ENCODE measurements at regions not wholly inside any gene's neighbourhood (a gene's known extent, or its start where the extent isn't known, plus 50 kb on each side); places are given as distances from the start of the nearest gene placed in this dataset.
"Not testable (repeated sequence)": the region's sequence is repeated elsewhere in the genome, so short reads cannot be mapped to it uniquely, and the experiment has no call there.

DNA sequence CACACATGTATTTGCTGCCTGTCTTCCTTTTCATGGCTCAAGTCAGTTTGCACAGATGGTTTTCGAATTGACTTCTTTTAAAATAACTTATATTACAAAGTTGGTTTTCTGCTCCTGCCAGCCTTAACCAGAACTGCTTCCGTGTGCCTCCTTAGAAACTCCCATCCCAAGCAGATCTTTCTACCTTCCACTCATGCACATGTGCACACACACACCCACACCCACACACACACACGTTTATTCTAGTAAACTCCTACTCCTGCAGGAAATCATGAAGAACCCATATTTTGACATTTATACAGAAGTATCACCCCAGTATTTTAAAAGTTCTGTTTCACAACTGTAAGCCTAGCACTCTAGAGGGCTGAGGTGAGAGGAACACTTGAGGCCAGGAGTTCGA, 329.5 kb upstream of the SOX9 start:
- DNase-seq (ENCODE audit: insufficient read length) (no peak), FAIRE-seq (no peak)
- TF ChIP-seq TAF1 (IDR thresholded peaks at IDR 0.05; ENCODE audit: borderline replicate concordance, low read depth, low read length) (no peak), POLR2AphosphoS5 (IDR thresholded peaks at IDR 0.05; ENCODE audit: low read depth, low read length) (no peak), POLR2A (IDR thresholded peaks at IDR 0.05; ENCODE audit: low read depth, low read length) (no peak)

DNA sequence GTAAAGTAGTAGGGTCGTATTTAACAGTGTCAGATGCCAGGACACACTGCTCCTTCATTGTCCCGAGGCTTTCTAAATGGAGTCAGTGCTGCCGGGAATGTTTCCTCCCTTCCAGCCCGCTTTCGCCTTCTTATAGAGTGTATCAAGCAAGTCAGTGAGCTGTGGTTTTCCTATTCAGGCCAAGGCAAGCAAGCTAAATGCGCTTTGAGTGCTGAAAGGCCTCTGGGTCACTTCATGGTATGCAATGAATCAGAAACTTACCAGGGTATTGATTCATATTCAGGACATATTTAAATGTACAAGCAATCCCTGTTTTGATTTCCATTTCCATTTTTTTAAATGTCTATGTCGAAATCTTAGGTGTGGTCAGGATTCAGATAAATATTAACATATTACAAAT, 327.9 kb upstream of the SOX9 start:
- DNase-seq (ENCODE audit: insufficient read length): no peak
- no peak for FAIRE-seq
- no peak for TF ChIP-seq TAF1 (IDR thresholded peaks at IDR 0.05; ENCODE audit: borderline replicate concordance, low read depth, low read length)
- TF ChIP-seq POLR2AphosphoS5 (IDR thresholded peaks at IDR 0.05; ENCODE audit: low read depth, low read length): no peak
- TF ChIP-seq POLR2A (IDR thresholded peaks at IDR 0.05; ENCODE audit: low read depth, low read length): no peak

DNA sequence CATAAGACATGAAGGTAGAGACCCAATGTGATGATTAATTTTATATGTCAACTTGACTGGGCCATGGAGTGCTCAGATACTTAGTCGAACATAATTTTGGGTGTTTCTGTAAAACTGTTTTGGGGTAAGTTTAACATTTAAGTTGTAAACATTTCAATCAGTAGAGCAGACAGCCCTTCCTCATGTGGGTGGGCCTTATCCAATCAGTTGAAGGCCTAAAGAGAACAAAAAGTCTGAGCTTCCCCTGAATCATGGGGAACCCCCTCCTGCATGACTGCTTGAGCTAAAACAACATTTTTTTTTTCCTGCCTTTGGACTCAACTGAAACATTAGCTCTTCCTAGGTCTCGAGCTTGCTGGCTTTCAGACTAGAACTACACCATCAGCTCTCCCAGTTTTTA, 327.3 kb upstream of the SOX9 start:
- no peak for DNase-seq (ENCODE audit: insufficient read length)
- no peak for TF ChIP-seq TAF1 (IDR thresholded peaks at IDR 0.05; ENCODE audit: borderline replicate concordance, low read depth, low read length)

DNA sequence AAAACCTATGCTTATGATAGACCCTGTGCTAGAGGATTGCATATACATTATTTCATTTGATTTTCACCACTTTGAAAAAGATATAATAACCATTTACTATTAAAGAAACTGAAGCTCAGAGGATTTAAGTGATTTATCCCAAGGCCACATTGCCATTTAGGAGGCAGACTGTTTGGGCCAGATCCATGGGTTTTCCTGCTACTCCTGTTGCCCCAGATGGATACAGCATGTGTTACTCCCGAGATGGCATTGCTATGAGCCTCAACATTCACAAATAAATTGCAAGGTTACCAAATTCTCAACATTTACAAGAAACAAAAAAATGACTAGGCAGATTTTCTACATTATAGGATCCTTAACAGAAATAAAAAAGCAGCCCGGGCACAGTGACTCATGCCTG, 322.1 kb upstream of the SOX9 start:
- no peak for FAIRE-seq
- no peak for TF ChIP-seq POLR2A (IDR thresholded peaks at IDR 0.05; ENCODE audit: low read depth, low read length)
- no peak for TF ChIP-seq TAF1 (IDR thresholded peaks at IDR 0.05; ENCODE audit: borderline replicate concordance, low read depth, low read length)
- TF ChIP-seq POLR2AphosphoS5 (IDR thresholded peaks at IDR 0.05; ENCODE audit: low read depth, low read length): no peak

More for the DNA sequence above, 327.3 kb upstream of the SOX9 start:
- no peak for FAIRE-seq

DNA sequence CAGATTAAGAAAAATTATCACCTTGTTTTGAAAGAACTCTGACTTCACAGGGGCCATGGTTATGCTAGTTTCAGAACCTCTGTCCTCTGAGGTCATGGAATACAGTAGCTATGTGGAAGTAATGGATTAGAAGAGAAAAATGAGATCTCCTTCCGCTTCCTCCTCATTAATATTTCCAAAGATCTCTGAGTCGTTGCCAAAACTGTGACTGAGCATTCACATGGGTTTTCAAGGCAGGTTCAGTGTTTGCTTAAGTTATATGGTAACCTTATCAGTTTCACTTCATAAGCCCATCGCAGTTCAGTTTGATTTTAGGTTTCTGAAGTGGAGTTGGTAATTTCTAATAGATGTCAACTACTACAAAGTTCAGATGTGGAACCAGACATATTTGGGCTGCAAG, 321.2 kb upstream of the SOX9 start:
- no peak for TF ChIP-seq POLR2AphosphoS5 (IDR thresholded peaks at IDR 0.05; ENCODE audit: low read depth, low read length)
- TF ChIP-seq TAF1 (IDR thresholded peaks at IDR 0.05; ENCODE audit: borderline replicate concordance, low read depth, low read length): no peak
- TF ChIP-seq POLR2A (IDR thresholded peaks at IDR 0.05; ENCODE audit: low read depth, low read length): no peak
- DNase-seq (ENCODE audit: insufficient read length) (no peak), FAIRE-seq (no peak)

More for the DNA sequence above, 322.1 kb upstream of the SOX9 start:
- no peak for DNase-seq (ENCODE audit: insufficient read length)

DNA sequence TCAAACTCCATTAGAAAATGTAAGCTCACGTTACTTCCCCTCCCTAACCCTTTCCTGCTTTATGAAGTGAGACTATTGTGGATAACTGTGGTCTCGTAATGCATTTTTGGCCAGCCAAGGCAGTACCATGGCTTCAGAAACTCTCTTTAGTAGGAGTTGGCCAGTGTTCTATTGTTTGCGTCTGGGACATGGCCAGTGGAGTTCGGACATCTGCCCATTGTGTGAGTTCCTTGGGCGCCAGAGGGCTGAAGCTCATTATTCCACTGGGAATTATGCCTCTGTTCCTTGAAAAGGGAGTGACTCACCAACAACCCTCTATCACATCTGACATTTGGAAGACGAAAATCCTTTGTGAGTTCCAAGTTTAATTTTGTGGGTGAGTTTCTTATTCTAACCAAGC, 319.5 kb upstream of the SOX9 start:
- TF ChIP-seq TAF1 (IDR thresholded peaks at IDR 0.05; ENCODE audit: borderline replicate concordance, low read depth, low read length) (no peak), POLR2A (IDR thresholded peaks at IDR 0.05; ENCODE audit: low read depth, low read length) (no peak), POLR2AphosphoS5 (IDR thresholded peaks at IDR 0.05; ENCODE audit: low read depth, low read length) (no peak)
- no peak for DNase-seq (ENCODE audit: insufficient read length)
- FAIRE-seq: no peak

DNA sequence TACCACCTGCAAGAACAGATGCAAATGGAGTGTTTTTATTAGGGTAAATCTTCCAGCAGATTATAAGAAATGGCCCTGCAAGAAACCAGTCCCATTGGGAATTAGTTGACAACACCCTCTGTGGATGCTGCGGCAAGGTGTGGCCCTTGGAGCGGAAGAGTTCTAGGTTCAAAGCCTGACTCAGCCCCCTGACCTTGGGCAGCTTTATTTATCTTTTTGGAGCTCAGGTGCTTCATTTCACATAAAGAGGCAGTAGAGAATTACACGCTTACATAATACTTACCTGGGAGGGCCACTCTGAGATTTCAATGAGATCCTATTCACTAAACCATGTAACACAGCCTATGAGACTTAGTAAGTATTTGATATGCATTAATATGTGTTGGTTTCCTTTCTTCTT, 318.2 kb upstream of the SOX9 start:
- no peak for FAIRE-seq
- TF ChIP-seq TAF1 (IDR thresholded peaks at IDR 0.05; ENCODE audit: borderline replicate concordance, low read depth, low read length) (no peak), POLR2A (IDR thresholded peaks at IDR 0.05; ENCODE audit: low read depth, low read length) (no peak), POLR2AphosphoS5 (IDR thresholded peaks at IDR 0.05; ENCODE audit: low read depth, low read length) (no peak)

DNA sequence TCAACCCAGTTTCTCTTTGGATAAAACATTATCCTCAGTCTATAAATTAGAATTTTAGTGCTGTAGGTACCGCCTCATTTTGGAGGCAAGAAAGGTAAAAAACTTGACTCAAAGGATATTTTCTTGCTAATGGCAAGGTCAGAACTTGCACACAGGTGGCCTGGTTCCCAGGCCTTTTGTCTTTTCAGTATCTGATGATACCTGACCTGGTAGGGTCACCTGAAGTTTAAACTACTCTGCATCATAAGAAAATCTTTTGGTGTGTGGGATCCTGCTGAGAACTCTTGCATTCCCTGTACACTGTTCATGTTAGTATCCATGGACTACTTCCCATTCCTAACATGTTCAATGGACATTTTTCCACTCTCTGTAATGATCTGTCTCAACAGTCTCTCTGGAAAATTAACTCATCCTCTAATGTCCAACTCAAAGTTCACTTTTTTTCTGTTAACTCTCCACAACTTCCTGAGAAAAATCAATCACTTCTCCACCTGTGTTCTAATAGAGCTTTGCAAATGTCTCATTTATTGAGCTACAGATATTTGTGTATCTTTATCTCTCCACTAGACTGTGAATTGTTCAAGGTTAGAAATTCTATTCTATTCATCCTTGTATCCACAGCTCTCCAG, 317.1 kb upstream of the SOX9 start:
- TF ChIP-seq POLR2A (IDR thresholded peaks at IDR 0.05; ENCODE audit: low read depth, low read length): no peak
- no peak for TF ChIP-seq TAF1 (IDR thresholded peaks at IDR 0.05; ENCODE audit: borderline replicate concordance, low read depth, low read length)
- TF ChIP-seq POLR2AphosphoS5 (IDR thresholded peaks at IDR 0.05; ENCODE audit: low read depth, low read length): no peak
- FAIRE-seq (no peak), DNase-seq (ENCODE audit: insufficient read length) (no peak)

More for the DNA sequence above, 318.2 kb upstream of the SOX9 start:
- DNase-seq (ENCODE audit: insufficient read length): no peak

DNA sequence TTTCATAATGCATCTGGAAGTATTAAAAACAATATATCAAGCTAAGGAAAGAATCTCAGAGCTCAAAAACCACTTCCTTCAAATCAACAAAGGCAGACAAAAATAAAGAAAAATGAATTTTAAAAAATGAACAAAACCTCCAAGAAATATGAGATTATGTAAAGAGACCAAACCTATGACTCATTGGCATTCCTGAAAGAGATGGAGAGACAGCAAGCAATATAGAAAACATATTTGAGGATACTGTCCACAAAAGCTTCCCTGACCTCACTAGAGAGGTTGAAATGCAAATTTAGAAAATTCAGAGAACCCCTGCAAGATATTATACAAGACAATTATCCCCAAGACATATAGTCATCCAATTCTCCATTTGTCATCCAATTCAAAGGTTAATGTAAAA, 311.3 kb upstream of the SOX9 start:
- TF ChIP-seq POLR2AphosphoS5 (IDR thresholded peaks at IDR 0.05; ENCODE audit: low read depth, low read length) (no peak), TAF1 (IDR thresholded peaks at IDR 0.05; ENCODE audit: borderline replicate concordance, low read depth, low read length) (no peak), POLR2A (IDR thresholded peaks at IDR 0.05; ENCODE audit: low read depth, low read length) (no peak)
- FAIRE-seq (no peak), DNase-seq (ENCODE audit: insufficient read length) (no peak)

DNA sequence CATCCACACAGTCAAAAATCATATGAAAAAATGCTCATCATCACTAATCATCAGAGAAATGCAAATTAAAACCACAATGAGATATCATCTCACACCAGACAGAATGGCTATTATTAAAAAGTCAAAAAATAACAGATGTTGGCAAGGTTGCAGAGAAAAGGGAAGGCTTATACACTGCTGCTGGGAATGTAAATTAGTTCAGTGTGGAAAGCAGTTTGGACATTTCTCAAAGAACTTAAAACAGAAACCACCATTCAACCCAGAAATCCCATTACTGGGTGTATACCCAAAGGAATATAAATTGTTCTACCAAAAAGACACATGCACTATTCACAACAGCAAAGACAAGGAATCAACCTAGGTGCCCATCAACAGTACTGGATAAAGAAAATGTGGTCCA, 307.0 kb upstream of the SOX9 start:
- DNase-seq (ENCODE audit: insufficient read length); FAIRE-seq: not testable (repeated sequence)

DNA sequence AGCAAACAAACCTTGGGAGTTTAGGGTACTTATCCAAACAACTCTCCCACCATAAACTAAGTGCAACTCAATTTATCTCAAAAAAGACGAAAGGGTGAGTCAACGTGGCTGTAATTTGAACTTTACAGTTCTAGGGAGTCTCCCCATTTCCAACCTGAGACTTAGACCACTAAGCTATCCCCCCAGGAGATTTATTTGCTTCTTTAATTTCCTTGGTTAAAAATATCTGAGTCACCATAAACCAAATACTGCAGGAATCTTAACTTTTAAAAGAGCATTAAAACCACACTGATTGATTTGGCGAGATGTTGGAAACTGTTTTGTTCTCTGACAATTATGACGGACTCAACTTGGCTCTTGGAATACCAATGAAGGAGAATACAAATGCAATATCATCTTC, 299.3 kb upstream of the SOX9 start:
- no peak for TF ChIP-seq POLR2A (IDR thresholded peaks at IDR 0.05; ENCODE audit: low read depth, low read length)
- no peak for TF ChIP-seq TAF1 (IDR thresholded peaks at IDR 0.05; ENCODE audit: borderline replicate concordance, low read depth, low read length)
- TF ChIP-seq POLR2AphosphoS5 (IDR thresholded peaks at IDR 0.05; ENCODE audit: low read depth, low read length): no peak
- FAIRE-seq (no peak), DNase-seq (ENCODE audit: insufficient read length) (no peak)

DNA sequence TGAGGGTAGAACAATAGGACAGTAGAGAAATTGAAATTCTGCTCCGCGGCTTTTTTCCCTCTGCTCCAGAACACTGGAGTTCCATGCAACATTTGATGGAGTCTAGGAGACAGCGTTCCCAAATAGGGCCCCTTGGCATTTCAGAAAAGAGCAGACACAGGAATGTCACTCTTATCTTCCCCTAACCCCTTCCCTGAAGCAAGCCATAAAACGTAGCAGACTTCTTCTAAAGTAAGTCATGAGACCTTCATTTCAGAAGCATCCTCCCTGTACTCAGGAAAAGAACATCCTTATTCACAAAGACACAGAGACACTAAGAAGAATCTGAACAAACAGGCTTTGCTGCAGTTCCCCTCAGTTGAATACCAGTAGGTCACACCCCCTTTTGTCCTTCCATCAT, 296.1 kb upstream of the SOX9 start:
- TF ChIP-seq POLR2A (IDR thresholded peaks at IDR 0.05; ENCODE audit: low read depth, low read length) (no peak), TAF1 (IDR thresholded peaks at IDR 0.05; ENCODE audit: borderline replicate concordance, low read depth, low read length) (no peak), POLR2AphosphoS5 (IDR thresholded peaks at IDR 0.05; ENCODE audit: low read depth, low read length) (no peak)
- DNase-seq (ENCODE audit: insufficient read length) (no peak), FAIRE-seq (no peak)

DNA sequence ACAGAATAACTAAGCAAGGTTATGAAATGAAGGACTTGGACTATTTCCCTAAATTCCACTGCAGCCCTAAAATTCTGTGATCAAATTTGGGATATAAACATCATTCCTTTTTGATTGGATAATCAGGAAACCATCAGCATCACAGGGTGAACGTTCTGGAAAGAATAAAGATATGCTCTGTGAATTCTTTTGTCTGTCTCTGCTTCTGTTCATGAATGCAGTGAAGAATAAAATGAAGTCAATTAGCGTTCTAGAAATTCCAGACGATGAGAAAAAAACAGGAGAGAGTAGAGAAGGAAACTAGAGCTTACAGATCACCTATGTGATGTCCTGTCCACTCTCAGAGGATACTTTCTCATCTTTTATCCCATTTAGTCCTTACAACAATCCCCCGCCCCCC, 295.1 kb upstream of the SOX9 start:
- DNase-seq (ENCODE audit: insufficient read length): no peak
- FAIRE-seq: no peak
- TF ChIP-seq POLR2AphosphoS5 (IDR thresholded peaks at IDR 0.05; ENCODE audit: low read depth, low read length): no peak
- TF ChIP-seq TAF1 (IDR thresholded peaks at IDR 0.05; ENCODE audit: borderline replicate concordance, low read depth, low read length): no peak
- no peak for TF ChIP-seq POLR2A (IDR thresholded peaks at IDR 0.05; ENCODE audit: low read depth, low read length)
